Brain microvascular endothelial cell (primary cell): ENCODE measurements at regions not wholly inside any gene's neighbourhood (a gene's known extent, or its start where the extent isn't known, plus 50 kb on each side); places are given as distances from the start of the nearest gene placed in this dataset.

Experiments used
- DNase-seq: peaks from one replicate; pipeline ENCODE4 v3.0.0-alpha.2; 2020
- H3K27ac ChIP-seq: fragments of 250-450 bp; sonication (Bioruptor Pico); 2 replicates; pipeline ENCODE4 v1.5.1; 2020; ENCODE audit warnings: mild to moderate bottlenecking, moderate library complexity
- H3K27me3 ChIP-seq: fragments of 250-450 bp; sonication (Bioruptor Pico); replicated peaks from 2 replicates; pipeline ENCODE4 v1.5.1; 2020; ENCODE audit warnings: mild to moderate bottlenecking
- H3K36me3 ChIP-seq: fragments of 250-450 bp; sonication (Bioruptor Pico); replicated peaks from 2 replicates; pipeline ENCODE4 v1.5.1; 2020; ENCODE audit warnings: mild to moderate bottlenecking
- H3K4me3 ChIP-seq: 2 replicates; pipeline ENCODE4 v1.5.1; 2011; ENCODE audit warnings: low read depth, mild to moderate bottlenecking, control low read depth, low read length, moderate library complexity
- in situ Hi-C: cut with HindIII; loops from 2 replicates; pipeline ENCODE4 v1.10.0; 2017; ENCODE audit warnings: low sequenced_read_pairs, low pct_ligation_motif_present
- TF ChIP-seq, protein P1 (sequence below): IDR thresholded peaks from 2 replicates; pipeline ENCODE4 v1.5.1; 2011; ENCODE audit warnings: low read depth, mild to moderate bottlenecking, moderate library complexity, low read length, control low read depth, inconsistent platforms; ENCODE audit errors: missing control alignments

DNA sequence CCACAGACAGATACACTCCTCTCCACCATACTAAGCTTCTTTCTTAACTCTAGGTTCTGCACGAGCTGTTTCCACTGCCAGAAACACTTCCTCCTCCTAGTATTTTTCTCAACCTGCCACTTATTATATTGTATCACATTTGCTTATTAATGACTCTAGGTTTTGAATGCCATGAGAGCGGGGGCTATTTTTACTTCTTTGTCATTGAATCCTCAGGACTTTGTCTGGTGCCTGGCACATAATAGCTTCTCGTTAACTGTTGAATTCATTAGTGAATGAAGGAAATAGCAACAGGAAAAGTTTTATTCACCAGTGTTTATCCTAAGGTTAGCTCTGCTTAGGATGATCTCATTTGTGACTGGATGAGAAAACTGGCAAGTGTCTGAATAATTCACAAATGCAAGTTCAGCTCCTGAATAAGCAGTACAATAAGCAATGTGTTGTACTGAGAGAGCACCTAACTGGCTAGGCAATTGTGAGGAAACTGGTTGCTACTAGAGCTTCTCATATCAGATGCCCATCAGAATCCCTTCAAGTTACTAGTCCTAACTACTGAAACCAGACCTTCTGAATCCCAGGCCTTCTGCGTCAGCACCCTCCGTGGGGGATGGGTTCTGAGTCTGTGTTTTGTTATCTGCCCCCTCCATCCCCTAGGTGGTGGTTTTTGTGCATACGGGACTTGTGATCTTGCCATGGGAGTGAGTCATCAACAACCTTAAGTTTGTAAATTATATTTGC lies 92.7 kb downstream of the LSMEM1 start:
- H3K27me3 ChIP-seq = no peaks in the 10 kb centered on the region
- H3K4me3 ChIP-seq = no peak overlapping the region
- H3K27ac ChIP-seq = no peak overlapping the region
- no peak for DNase-seq
- no peaks in the 10 kb centered on the region for H3K36me3 ChIP-seq
- in situ Hi-C loops = no loop called here
- TF ChIP-seq, protein P1, sequence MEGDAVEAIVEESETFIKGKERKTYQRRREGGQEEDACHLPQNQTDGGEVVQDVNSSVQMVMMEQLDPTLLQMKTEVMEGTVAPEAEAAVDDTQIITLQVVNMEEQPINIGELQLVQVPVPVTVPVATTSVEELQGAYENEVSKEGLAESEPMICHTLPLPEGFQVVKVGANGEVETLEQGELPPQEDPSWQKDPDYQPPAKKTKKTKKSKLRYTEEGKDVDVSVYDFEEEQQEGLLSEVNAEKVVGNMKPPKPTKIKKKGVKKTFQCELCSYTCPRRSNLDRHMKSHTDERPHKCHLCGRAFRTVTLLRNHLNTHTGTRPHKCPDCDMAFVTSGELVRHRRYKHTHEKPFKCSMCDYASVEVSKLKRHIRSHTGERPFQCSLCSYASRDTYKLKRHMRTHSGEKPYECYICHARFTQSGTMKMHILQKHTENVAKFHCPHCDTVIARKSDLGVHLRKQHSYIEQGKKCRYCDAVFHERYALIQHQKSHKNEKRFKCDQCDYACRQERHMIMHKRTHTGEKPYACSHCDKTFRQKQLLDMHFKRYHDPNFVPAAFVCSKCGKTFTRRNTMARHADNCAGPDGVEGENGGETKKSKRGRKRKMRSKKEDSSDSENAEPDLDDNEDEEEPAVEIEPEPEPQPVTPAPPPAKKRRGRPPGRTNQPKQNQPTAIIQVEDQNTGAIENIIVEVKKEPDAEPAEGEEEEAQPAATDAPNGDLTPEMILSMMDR = no peak

DNA sequence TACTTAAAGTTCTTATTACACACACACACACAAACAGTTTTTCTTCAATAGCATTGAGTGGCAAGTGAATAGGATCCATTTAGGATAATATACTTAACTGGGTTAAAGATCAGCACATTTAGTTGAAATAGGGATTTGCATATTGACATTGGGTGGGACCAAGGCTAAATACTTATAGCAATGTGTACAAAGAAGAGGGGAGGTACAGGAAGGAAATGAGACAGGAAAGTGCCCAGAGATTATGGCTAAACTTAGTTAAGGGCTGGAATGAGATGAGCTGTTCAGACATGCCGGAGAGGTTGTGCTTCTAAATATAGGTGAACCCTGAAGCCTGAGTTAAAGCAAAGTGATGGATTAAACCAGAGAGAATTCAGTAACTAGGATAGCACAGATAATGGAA lies 95.1 kb downstream of the LSMEM1 start:
- TF ChIP-seq, protein P1 = no peak
- DNase-seq = no peak

DNA sequence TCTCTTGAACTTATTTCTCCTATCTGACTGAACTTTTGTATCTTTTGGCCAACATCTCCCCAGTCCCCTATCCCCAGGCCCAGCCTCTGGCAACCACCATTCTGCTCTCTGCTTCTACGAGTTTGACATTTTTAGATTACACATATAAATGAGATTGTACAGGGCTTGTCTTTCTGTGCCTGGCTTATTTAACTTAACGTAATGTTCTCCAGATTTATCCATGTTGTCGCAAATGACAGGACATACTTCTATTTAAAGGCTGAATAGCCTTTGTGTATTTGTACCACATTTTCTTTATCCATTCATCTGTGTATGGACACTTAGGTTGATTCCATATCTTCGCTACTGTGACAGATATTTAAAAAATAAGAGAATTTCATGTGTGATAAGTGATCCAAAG lies 98.6 kb downstream of the LSMEM1 start:
- DNase-seq = no peak
- no peaks in the 10 kb centered on the region for H3K36me3 ChIP-seq
- no peaks in the 10 kb centered on the region for H3K27me3 ChIP-seq
- TF ChIP-seq, protein P1 = no peak
- H3K27ac ChIP-seq = no peak overlapping the region
- no peak overlapping the region for H3K4me3 ChIP-seq
- in situ Hi-C loops = no loop called here

More for the DNA sequence above, 95.1 kb downstream of the LSMEM1 start:
- no peaks in the 10 kb centered on the region for H3K27me3 ChIP-seq
- H3K36me3 ChIP-seq = no peaks in the 10 kb centered on the region
- no peak overlapping the region for H3K27ac ChIP-seq
- in situ Hi-C loops = no loop called here
- no peak overlapping the region for H3K4me3 ChIP-seq

DNA sequence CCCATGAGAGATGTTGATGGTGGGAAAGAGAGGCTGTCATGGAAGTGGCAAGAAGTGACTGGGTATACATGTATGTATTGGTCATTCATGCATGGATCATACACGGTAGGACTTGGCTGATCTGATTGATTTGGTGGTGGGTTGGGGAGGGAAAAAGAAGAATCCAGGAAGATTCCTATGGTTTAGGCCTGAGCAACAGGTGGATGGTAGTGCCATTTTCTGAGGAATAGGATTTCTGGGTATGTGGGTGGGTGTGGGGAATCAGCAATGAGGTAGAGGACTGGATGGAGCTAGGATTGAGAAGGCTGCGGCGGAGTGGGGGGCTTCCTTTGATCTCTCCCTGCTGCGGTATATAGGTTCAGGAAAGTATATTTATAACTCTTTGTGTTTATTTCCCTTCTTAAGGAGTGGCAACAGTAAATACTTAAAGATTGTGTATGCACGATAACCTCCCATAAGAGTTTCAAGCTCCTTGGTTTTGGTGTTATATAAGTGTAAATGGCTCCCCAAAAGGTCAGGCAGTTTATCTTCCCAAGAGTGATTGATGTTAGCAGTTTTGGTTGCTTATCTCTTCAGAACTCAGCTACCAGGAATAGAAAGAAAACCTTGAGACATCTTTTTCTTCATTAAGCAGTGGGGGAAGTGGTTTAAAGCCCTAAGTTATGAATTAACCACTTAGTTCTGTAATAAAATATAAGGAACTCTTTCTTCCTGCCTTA lies 100.1 kb downstream of the LSMEM1 start:
- H3K27me3 ChIP-seq = no peaks in the 10 kb centered on the region
- H3K4me3 ChIP-seq = no peak overlapping the region
- in situ Hi-C loops = no loop called here
- TF ChIP-seq, protein P1 = no peak
- DNase-seq = no peak
- H3K27ac ChIP-seq = no peak overlapping the region
- H3K36me3 ChIP-seq = no peaks in the 10 kb centered on the region

DNA sequence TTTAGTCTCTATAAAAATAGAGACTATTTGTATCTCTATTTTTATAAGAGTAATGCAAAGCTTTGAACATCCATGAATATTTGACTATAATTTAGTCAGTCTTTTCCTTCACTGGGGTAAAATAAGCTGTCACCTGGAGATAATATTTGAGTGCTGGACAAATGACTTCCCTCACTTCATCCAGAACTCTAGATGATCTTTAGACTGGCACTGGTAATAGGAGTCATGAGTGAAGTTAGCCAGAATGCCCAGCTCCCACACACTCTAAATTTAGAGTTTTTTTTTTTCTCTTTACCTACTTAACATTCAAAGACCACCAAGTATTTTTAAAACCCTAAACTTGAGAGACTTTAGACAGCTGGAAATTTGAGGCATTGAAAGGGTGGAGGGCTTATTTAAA lies 100.7 kb downstream of the LSMEM1 start:
- Histone ChIP-seq H3K27ac (no peak overlapping the region), H3K4me3 (no peak overlapping the region), H3K36me3 (no peaks in the 10 kb centered on the region), H3K27me3 (no peaks in the 10 kb centered on the region)
- in situ Hi-C loops = no loop called here
- TF ChIP-seq, protein P1 = no peak
- no peak for DNase-seq
